GM18909 (cell line): ENCODE measurements at regions not wholly inside any gene's neighbourhood (a gene's known extent, or its start where the extent isn't known, plus 50 kb on each side); places are given as distances from the start of the nearest gene placed in this dataset.

Experiments used
- ATAC-seq: cut with Tn5 transposase; IDR thresholded peaks from one replicate; pipeline ENCODE4 v1.9.1; 2021; ENCODE audit warnings: mild to moderate bottlenecking; ENCODE audit not compliant: unreplicated experiment, poor library complexity

DNA sequence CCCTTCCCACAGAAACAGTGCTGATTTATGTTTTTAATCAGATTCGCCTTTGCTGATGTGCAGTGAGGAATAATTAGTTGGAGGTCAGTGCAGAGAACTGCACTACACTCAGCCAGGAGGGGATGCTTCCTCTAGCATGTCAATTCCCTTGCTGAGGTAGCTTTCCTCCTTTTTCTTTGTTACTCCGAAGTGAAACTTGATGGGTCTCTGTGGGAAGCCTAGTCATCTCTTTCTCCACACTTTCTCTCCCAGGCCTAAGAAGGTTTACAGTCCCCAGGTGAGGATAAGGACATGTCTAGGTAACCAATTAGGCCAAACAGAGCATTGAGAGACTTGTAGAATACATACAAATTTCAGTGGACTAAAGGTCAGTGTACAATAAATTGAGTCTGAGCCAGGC is 461.8 kb downstream of the KIF4B start:
- ATAC-seq = no peak

- ATAC-seq = no peak
Observed at GRCh38 chr5:155480731-155481131, 467.2 kb downstream of the KIF4B start.

DNA sequence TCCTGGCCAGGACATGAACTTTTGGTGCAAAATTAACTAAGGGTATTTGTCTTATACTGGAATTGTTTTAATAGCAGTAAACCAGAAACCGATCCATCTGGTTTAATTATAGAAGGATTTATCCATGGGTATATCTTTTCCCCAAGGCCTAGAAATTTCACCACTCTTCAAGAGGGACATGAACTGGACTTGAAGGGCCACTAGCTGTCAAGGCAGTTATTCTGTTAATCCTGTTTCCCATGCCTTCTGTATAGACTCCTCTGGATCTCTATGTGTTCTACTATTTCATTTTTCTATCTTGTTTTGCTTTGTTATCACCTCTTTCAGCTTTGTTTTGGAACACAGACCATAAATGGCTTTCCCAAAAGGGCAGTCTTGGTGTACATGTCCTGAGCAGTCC is 467.6 kb downstream of the KIF4B start:
- no peak for ATAC-seq

GRCh38 chr5:155482428-155482827 is 468.9 kb downstream of the KIF4B start:
- ATAC-seq = no peak

DNA sequence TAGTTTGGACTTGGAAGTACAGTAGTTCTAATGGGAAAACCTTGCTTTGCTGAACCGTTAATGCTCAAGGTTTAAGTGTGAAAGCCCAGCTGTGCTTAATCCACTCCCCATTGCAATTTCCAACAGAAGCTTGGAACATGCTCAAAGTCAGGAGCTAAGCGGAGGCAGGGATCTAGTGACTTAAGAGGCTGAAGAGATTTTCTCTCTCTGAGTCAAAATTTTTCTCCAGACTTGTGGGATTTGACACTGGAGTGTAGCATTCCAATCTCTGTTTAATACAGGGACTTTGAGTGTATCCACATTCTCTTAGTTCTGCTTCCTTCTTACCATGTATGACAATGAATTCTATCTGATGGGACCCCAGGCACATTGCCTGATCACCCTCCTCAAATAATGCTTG is 471.8 kb downstream of the KIF4B start:
- no peak for ATAC-seq

- ATAC-seq = no peak
Observed at GRCh38 chr5:155489949-155490348, 476.4 kb downstream of the KIF4B start.

GRCh38 chr5:155492191-155492590 is 478.6 kb downstream of the KIF4B start:
- ATAC-seq = no peak

DNA sequence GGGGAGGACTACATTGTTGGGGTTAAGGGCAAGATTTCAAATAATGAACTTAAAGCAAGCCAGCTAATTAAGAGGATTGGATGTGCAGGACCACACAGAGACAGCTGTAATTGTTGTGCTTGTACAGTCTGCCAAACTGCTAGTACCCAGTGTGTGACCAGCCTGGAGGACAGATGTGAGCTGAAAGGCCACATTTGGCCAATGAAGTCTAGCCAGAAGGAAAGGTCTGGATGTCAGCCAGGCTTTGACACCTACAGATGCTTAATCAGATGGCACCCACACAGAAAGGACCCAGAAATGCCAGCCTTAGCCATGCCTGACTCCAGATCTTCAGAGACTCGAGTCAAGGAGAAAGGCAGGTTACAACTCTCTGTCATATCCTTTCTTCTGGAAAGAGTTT is 491.1 kb downstream of the KIF4B start:
- no peak for ATAC-seq

GRCh38 chr5:155507363-155507762 is 493.8 kb downstream of the KIF4B start:
- no peak for ATAC-seq

DNA sequence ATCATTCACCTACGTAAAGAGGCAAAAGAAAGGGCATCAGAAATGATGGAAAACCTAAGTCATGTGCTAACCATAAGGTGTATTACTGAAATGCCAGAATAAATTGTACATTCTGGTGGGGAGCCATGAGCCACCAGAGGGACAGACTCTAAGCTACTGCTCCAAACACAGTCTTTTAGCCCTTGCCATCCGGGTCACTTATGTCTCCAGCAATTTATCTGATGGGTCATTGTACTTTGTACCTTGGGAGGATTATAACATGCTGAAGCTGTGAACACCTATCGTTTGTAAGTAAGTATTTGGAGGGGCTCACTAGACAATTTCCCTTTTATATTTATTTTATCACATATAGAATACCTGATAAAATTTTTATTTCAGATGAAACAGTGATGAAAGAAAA is 495.1 kb downstream of the KIF4B start:
- no peak for ATAC-seq

GRCh38 chr5:155512329-155512728 is 498.8 kb downstream of the KIF4B start:
- ATAC-seq = no peak

GRCh38 chr5:155514105-155514563 is 500.6 kb downstream of the KIF4B start:
- no peak for ATAC-seq

GRCh38 chr5:155522540-155522939 is 509.0 kb downstream of the KIF4B start:
- no peak for ATAC-seq

GRCh38 chr5:155529362-155529761 is 515.8 kb downstream of the KIF4B start:
- no peak for ATAC-seq

GRCh38 chr5:155530046-155530445 is 516.5 kb downstream of the KIF4B start:
- no peak for ATAC-seq

DNA sequence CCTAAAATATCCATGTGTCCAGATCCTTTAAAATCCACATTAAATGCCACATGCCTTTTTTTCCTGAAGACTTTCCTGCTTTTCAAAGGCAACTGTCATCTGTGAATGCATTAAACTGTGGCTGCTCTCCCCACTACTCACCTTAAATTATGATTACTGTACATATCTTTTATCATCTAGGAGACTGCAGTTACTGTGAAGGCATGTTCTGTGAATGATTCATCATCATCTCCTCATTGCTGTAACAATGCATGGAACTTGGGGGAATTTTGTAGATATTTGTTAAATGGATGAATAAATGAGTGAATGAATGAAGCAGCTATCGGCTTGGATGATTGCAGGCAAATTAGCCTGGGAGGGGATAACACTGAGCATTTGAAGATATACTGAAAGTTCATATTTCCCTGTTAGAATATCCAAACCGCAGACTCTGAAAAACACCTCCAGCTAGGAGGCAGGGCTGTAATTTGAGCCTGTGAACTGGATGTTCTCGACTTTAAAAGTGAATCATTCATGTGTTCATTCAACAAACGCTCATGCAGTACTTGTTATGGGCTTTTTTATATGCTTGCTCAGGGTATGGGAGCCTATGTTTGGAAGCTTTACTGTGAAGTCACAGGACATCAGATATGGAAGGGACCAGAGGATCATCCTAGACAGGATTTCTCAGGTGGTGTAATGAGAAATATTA is 519.2 kb downstream of the KIF4B start:
- no peak for ATAC-seq

GRCh38 chr5:155540000-155540595 is 526.5 kb downstream of the KIF4B start:
- ATAC-seq = no peak

- ATAC-seq = no peak
Observed at GRCh38 chr5:155546075-155546474, 532.5 kb downstream of the KIF4B start.

DNA sequence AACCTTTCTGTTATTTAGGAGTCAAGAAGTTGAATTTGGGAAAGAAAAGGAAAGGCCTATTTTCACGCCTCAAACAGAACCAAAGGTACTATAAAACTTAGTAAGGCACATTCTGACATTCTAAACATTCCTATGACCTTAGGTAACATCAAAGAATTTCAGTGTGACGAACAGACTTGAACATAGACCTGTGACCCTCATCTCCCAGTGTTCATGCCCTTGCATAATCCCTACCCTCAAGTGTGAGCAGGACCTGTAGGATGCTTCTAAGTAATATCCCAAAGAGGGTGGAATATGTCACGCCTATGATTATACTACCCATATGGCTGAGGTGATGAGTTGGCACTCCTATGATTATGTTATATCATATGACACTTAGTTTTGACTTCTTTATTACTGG is 540.9 kb downstream of the KIF4B start:
- no peak for ATAC-seq

- no peak for ATAC-seq
Observed at GRCh38 chr5:155556222-155556621, 542.7 kb downstream of the KIF4B start.

DNA sequence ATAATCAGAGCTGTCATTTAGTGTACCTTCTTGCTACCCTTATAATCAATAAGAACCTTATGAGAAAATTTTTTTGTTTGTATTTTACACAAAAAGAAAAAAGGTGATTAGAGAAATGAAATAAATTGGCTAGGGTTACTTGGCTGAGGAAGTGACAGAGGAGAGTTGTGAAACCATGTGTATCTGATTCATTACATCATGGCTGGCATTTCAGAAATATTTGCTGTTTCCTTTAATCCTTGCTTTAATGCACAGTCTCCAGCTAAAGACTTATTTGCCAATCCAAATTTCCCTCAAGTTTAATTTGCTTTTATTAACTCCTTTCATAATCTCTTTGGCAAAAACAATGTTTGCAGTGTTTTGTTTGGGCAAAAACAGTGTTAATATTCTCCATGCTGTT is 543.1 kb downstream of the KIF4B start:
- no peak for ATAC-seq

DNA sequence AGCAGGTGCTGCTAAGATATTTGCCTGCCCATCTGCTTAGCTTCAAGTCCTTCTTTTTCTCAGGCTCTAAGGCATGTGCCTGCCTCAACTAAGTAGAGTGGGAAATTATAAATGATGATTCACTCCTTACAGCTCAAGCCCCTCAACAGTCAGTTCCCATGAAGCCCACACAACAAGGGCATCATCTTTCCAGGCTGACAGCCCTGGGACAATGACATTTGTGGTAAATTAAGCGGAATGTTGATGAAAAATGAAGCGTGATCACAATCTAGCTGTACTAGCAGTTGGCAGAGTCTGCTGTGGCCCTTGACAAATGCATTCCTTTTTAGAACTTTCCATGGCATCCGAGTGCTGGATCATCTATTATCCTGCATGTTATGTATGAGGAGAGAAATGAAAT is 548.6 kb downstream of the KIF4B start:
- no peak for ATAC-seq
